SU-DHL-6 (cell line): ENCODE measurements at regions not wholly inside any gene's neighbourhood (a gene's known extent, or its start where the extent isn't known, plus 50 kb on each side); places are given as distances from the start of the nearest gene placed in this dataset.

Experiments
- H2AFZ ChIP-seq: fragments of 200-600 bp; sonication (generic); 2 replicates; pipeline ENCODE4 v1.6.1; 2014; ENCODE audit warnings: low read depth, mild to moderate bottlenecking, moderate library complexity, mixed read lengths, antibody characterized with exemption, low read length; ENCODE audit not compliant: severe bottlenecking
- H3F3A ChIP-seq: fragments of 200-600 bp; shearing (Covaris generic); 2 replicates; pipeline ENCODE4 v1.6.0; 2016; ENCODE audit warnings: antibody characterized with exemption, mild to moderate bottlenecking; ENCODE audit not compliant: insufficient read depth
- H3K27ac ChIP-seq: fragments of 200-600 bp; sonication (generic); 2 replicates; pipeline ENCODE4 v1.5.1; 2016; ENCODE audit warnings: low read depth, mild to moderate bottlenecking, low read length, moderate library complexity, mixed read lengths
- H3K27me3 ChIP-seq: fragments of 200-600 bp; sonication (generic), shearing (Covaris generic); 2 replicates; pipeline ENCODE4 v1.6.0; 2014; ENCODE audit warnings: mild to moderate bottlenecking, low read length
- H3K36me3 ChIP-seq: fragments of 200-600 bp; sonication (generic); 2 replicates; pipeline ENCODE4 v1.6.1; 2014; ENCODE audit warnings: mild to moderate bottlenecking, low read length, mixed read lengths
- H3K4me2 ChIP-seq: fragments of 300-600, 200-600 bp; shearing (Covaris generic), sonication (generic); 2 replicates; pipeline ENCODE4 v1.6.0; 2014; ENCODE audit warnings: low read length, low read depth, mild to moderate bottlenecking; ENCODE audit not compliant: poor library complexity, severe bottlenecking
- H3K4me3 ChIP-seq: fragments of 200-600 bp; sonication (generic); 2 replicates; pipeline ENCODE4 v1.5.1; 2014; ENCODE audit warnings: antibody characterized with exemption, low read length, mild to moderate bottlenecking, mixed read lengths; ENCODE audit not compliant: insufficient read depth, poor library complexity, severe bottlenecking
- H3K79me2 ChIP-seq: fragments of 200-600 bp; sonication (generic); 2 replicates; pipeline ENCODE4 v1.6.1; 2014; ENCODE audit warnings: mild to moderate bottlenecking, low read length, moderate library complexity; ENCODE audit not compliant: insufficient read depth
- H3K9ac ChIP-seq: fragments of 200-600 bp; sonication (generic); 2 replicates; pipeline ENCODE4 v1.7.0; 2014; ENCODE audit warnings: mild to moderate bottlenecking, low read length
- H3K9me2 ChIP-seq: fragments of 200-600 bp; sonication (generic); replicated peaks from 2 replicates; pipeline ENCODE4 v1.6.1; 2014; ENCODE audit warnings: low read length; ENCODE audit not compliant: insufficient read depth
- H3K9me3 ChIP-seq: fragments of 200-600 bp; sonication (generic); 2 replicates; pipeline ENCODE4 v1.6.1; 2014; ENCODE audit warnings: low read length, mixed read lengths; ENCODE audit not compliant: insufficient read depth
- H4K20me1 ChIP-seq: fragments of 200-600 bp; sonication (generic); 2 replicates; pipeline ENCODE4 v1.6.1; 2014; ENCODE audit warnings: low read depth, mild to moderate bottlenecking, antibody characterized with exemption, low read length, moderate library complexity, mixed read lengths
- EZH2phosphoT487 ChIP-seq: fragments of 200-600 bp; sonication (generic), shearing (Covaris generic); conservative IDR thresholded peaks from 2 replicates; pipeline ENCODE4 v1.6.1; 2018; ENCODE audit warnings: mild to moderate bottlenecking, antibody characterized with exemption, low read length, moderate library complexity, mixed read lengths
- TF ChIP-seq, protein P1 (sequence below): fragments of 200-600 bp; sonication (generic); IDR thresholded peaks from one replicate; pipeline ENCODE4 v1.5.1; 2017; ENCODE audit warnings: antibody characterized with exemption, mild to moderate bottlenecking, low read length, moderate library complexity; ENCODE audit not compliant: insufficient read depth, poor library complexity, severe bottlenecking

DNA sequence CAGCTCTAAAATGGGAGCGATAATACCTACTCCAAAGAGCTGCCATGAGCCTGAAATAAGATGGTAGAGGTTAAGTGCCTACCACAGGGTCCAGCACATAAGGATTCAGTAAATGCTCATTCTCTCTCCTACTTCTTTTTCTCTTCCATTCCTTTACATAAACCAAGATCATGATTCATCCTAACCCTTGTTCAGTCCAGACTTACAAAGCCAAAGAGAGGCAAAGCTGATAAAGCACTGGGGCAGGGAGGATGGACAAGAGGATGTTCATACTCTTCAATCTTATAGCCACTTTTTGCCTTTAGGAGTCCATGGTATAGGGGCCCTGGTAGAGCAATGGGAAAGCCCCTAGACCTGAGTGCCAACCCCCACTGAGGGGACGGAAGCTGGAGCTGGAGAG is 75.6 kb upstream of the PKDCC start:
- H2AFZ ChIP-seq, result no peak overlapping the region
- no peaks in the 10 kb centered on the region for H3K9me3 ChIP-seq
- no peaks in the 10 kb centered on the region for H3K9me2 ChIP-seq
- H3K9ac ChIP-seq, result no peak overlapping the region
- no peak overlapping the region for H3K27ac ChIP-seq
- H3K36me3 ChIP-seq, result no peaks in the 10 kb centered on the region
- no peak overlapping the region for H3K4me3 ChIP-seq
- H3K27me3 ChIP-seq, result no peaks in the 10 kb centered on the region
- H4K20me1 ChIP-seq, result no peaks in the 10 kb centered on the region
- no peaks in the 10 kb centered on the region for H3F3A ChIP-seq
- TF ChIP-seq EZH2phosphoT487, result no peak
- TF ChIP-seq, protein P1, sequence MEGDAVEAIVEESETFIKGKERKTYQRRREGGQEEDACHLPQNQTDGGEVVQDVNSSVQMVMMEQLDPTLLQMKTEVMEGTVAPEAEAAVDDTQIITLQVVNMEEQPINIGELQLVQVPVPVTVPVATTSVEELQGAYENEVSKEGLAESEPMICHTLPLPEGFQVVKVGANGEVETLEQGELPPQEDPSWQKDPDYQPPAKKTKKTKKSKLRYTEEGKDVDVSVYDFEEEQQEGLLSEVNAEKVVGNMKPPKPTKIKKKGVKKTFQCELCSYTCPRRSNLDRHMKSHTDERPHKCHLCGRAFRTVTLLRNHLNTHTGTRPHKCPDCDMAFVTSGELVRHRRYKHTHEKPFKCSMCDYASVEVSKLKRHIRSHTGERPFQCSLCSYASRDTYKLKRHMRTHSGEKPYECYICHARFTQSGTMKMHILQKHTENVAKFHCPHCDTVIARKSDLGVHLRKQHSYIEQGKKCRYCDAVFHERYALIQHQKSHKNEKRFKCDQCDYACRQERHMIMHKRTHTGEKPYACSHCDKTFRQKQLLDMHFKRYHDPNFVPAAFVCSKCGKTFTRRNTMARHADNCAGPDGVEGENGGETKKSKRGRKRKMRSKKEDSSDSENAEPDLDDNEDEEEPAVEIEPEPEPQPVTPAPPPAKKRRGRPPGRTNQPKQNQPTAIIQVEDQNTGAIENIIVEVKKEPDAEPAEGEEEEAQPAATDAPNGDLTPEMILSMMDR, result no peak
- H3K4me2 ChIP-seq, result no peak overlapping the region
- no peaks in the 10 kb centered on the region for H3K79me2 ChIP-seq

DNA sequence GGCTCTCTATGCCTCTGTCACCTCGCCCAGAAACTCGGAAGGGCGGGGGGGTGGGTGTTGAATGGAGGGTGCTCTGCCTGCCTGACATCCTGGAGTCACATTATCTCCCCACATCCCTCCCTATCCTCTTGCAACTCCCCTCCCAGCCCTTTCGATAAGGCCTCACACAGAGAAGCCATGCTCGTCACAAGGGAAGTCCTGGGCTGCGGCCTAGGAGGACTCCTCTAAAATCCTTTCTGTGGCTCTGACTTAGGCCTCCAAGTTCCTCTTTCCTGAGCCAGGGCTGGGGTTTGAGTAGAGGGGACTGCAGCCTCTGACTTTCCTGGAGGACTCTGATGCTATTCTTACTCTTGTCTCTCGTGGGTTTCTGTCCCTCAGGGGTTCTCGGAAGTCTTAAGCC is 75.0 kb upstream of the PKDCC start:
- no peak overlapping the region for H3K27ac ChIP-seq

DNA sequence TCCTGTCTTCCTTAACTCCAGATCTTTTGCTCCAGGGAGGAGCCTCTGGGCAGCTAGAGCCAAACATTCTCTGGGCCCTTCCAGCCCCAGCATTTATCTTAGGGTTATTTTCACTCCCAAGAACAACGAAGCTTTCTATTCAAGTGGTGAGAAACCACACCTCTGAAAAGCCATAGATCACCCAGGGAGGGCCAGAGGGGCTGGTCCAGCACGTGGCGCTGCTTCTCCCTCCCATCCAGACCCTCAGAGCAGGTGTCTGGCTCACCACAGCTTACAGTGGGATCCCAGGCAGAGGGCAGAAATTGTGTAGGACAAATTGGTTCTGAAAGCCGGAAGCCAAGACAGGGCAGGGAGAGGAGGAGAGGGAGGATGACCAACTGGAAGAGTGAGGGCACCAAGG is 74.0 kb upstream of the PKDCC start:
- TF ChIP-seq, protein P1, result no peak
- TF ChIP-seq EZH2phosphoT487, result no peak
- Histone ChIP-seq H4K20me1 (no peaks in the 10 kb centered on the region), H3K27ac (no peak overlapping the region), H3K4me3 (no peak overlapping the region), H2AFZ (no peak overlapping the region), H3K36me3 (no peaks in the 10 kb centered on the region), H3K9me2 (no peaks in the 10 kb centered on the region), H3K79me2 (no peaks in the 10 kb centered on the region), H3K9me3 (no peaks in the 10 kb centered on the region), H3F3A (no peaks in the 10 kb centered on the region), H3K4me2 (no peak overlapping the region), H3K9ac (no peak overlapping the region), H3K27me3 (no peaks in the 10 kb centered on the region)

More for the DNA sequence above, 75.0 kb upstream of the PKDCC start:
- Histone ChIP-seq H3K36me3 (no peaks in the 10 kb centered on the region), H3K79me2 (no peaks in the 10 kb centered on the region), H4K20me1 (no peaks in the 10 kb centered on the region), H3K27me3 (no peaks in the 10 kb centered on the region), H3K9me2 (no peaks in the 10 kb centered on the region), H3K4me2 (no peak overlapping the region), H2AFZ (no peak overlapping the region), H3K9me3 (no peaks in the 10 kb centered on the region), H3K4me3 (no peak overlapping the region), H3K9ac (no peak overlapping the region), H3F3A (no peaks in the 10 kb centered on the region)
- no peak for TF ChIP-seq EZH2phosphoT487
- TF ChIP-seq, protein P1, result no peak
